SK-N-SH treated with all-trans-retinoic acid at 6 μM for 48 hours (cell line): ENCODE measurements at regions not wholly inside any gene's neighbourhood (a gene's known extent, or its start where the extent isn't known, plus 50 kb on each side); places are given as distances from the start of the nearest gene placed in this dataset.

ENCODE experiments used
- ARNTL ChIP-seq: fragments of 450-650 bp; formaldehyde crosslinking; IDR thresholded peaks from 2 replicates; pipeline ENCODE4 v1.5.0; 2020; ENCODE audit warnings: low read depth, mild to moderate bottlenecking, moderate library complexity, borderline replicate concordance
- CSDC2 ChIP-seq: fragments of 250-450 bp; sonication (Bioruptor Pico); IDR thresholded peaks from 2 replicates; pipeline ENCODE4 v1.5.0; 2020; ENCODE audit warnings: mild to moderate bottlenecking, moderate library complexity
- RARB ChIP-seq: fragments of 250-450 bp; sonication (Bioruptor Pico); IDR thresholded peaks from 2 replicates; pipeline ENCODE4 v1.8.0; 2021; ENCODE audit warnings: mild to moderate bottlenecking, moderate library complexity

DNA sequence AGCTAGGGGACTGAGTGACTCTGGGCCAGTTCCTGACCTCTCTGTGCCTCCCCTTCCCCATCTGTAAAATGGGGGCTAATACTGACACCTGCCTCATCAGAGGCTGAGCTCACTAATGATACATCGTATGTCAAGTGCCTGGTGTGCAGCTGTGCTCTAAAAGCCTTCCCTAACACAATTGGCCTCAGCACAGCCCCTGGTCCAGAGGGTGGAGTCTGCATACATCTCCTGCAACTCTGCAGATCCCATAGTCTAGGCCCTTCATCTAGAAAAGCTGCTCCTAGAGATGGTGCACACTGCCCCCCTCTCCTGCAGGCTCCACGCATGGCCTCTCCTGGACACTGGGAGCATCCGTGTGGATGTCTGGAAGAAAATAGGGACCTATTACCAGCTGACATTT, 255.0 kb downstream of the RPS24 start:
- no peak for TF ChIP-seq RARB (CRISPR knock-in tag)
- no peak for TF ChIP-seq ARNTL (CRISPR knock-in tag)
- TF ChIP-seq CSDC2 (CRISPR knock-in tag), result no peak
